GM12874 (cell line): ENCODE measurements at regions not wholly inside any gene's neighbourhood (a gene's known extent, or its start where the extent isn't known, plus 50 kb on each side); places are given as distances from the start of the nearest gene placed in this dataset.

Source experiments
- CTCF ChIP-seq: IDR thresholded peaks from 2 replicates; pipeline ENCODE4 v1.5.1; 2011; ENCODE audit warnings: low read depth, mild to moderate bottlenecking, control low read depth, low read length, moderate library complexity; ENCODE audit not compliant: insufficient read depth

- no peak for TF ChIP-seq CTCF
Measured at GRCh38 chr2:128733450-128733849, 414.8 kb upstream of the HS6ST1 start.

GRCh38 chr2:128734521-128735295 lies 416.0 kb upstream of the HS6ST1 start:
- TF ChIP-seq CTCF = no peak

- TF ChIP-seq CTCF = no peak
Measured at GRCh38 chr2:128735296-128735960, 416.8 kb upstream of the HS6ST1 start.

- no peak for TF ChIP-seq CTCF
Measured at GRCh38 chr2:128736046-128736688, 417.5 kb upstream of the HS6ST1 start.

- TF ChIP-seq CTCF = peak; percentile 97
Measured at GRCh38 chr2:128736689-128737545, 418.2 kb upstream of the HS6ST1 start.

- no peak for TF ChIP-seq CTCF
Measured at GRCh38 chr2:128737546-128737826, 418.8 kb upstream of the HS6ST1 start.
